ENCODE measurements at regions not wholly inside any gene's neighbourhood (a gene's known extent, or its start where the extent isn't known, plus 50 kb on each side); places are given as distances from the start of the nearest gene placed in this dataset.

DNA sequence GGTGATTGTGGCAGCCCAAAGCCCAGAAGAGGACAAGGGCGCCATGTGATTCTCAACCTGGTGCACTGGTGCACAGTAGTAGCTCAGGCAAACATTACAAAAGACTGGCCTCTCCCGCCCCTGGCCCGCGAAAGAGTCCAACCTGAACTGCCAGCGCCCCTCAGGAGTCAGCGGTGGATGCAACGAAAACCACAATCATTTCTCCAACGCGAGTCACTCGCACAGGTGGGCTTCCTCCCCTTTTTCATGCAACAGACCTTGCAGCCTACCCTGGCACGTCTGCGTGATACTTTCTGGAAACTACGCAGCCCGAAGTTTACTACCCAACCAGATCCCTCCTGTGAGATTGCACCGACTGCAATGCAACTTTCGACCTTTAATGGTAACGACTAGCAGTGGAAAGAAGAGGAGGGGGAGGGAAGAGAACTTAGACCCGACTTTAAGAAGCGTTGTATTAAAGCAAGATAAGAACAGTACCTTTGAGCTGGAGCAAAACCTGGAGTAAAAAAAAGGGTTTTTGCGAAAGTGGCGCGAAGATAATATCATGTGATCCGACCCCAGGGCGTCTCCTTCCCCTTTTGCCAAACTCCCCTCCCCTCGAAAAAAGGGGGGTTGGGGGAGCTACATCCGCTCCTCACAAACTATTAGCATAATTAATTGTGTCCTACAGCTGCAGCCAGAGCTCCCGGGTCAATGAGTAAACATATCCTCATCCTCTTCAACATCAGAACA, 63.3 kb upstream of the CCDC160 start:
- no peak for DNase-seq (ENCODE audit: low spot score)

DNA sequence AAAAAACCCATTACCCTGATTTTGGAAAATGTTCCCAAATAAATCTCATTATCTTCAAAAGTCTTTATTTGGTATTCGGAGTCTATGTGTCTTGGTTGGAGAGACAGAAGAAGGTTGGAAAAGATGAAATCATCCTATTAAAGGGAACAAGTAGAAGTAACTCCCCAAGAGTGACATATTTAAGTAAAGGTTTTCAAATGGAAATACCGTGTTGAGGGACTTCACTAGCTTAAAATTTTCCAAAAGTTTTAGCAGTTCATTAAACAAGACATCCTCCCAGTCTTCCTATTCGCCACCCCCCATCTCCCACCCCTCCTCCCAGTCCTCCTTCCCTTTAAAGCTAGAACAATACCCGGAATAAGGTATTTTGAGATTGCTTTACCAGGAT, 62.7 kb upstream of the CCDC160 start:
- no peak for DNase-seq (ENCODE audit: low spot score)

DNA sequence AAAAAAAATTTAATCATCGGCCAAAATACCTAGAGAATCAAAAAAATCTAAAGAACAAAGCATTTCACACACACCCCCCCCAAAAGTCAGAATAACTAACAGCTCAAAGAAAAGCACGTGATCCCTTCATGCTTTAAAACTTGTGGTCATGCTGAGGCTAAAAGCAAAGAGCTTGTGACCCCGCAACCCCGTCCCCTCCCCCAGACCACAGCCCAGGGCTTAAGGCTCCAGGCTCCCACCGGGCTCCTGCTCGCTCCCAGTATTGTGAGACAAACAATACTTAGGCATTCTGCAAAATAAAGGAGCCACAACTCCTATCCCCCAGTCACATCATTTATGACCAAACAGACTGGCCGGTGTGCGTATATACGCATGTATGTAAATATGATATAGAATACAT, 62.1 kb upstream of the CCDC160 start:
- no peak for DNase-seq (ENCODE audit: low spot score)

DNA sequence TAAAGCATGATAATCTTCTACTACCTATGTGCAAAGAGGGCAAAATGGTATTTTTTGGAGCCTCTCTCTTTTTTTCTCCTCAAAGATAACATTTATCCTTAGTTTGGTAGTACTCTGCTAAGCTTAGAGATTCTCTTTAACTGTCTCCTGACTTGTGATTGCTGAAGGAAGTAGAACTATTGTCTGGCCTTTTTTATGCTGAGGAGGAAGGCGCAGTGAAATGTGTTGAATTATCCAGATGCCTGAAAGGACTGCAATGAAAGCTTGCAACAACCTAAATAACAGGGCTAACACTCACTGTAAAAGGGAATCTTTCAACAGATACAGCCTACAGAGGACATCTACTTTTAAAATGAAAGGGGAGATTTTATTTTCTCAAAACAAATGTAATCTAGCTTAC, 59.5 kb upstream of the CCDC160 start:
- no peak for DNase-seq (ENCODE audit: low spot score)

DNA sequence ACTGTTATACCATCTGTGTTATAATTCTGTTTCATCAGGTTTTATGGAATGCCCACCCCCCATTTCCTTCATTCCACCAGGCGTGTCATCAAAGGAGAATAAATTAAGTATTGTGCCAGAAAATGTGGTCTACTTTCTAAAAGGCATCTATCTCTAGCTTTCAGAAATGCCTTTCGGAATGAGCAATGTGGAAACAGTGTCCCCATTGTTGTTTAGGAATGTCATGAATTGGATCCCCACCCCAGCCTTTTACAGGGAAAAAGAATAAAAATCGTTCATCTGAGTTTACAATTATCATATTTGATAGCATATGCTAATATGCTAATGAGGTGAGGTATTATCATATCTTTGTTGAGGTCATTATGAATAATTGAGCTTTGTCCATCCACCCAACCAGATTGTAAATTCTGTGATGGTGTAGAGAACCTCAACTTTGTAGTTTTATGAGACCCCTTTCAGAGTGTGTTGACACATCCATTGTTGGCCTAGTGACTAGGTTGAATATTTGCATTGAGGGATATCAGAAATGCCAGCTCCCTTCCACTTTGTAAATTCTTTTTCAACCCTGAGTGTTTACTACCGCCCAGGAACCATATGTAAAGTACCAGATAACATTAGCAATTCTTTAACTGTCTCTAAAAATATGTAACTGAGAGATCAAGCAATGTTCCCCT, 56.2 kb upstream of the CCDC160 start:
- no peak for DNase-seq (ENCODE audit: low spot score)

DNA sequence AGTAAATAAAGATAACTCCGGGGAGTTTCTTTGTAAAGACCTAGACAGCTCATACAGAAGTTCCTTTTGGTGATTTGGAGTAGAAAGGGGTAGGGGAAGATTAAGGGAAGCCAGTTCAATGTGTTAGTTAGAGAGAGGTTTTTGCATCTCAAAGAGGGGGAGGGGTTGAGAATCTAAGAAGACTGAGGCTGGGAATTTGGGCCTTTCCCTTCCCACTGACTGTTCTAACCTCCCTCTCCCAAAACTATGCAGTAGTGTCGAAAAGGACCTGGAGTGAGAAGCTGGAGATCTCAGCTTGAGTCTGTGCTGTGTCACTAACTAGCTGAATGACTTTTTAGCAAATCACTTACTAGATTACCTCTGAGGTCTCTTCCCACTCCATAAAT, 55.7 kb upstream of the CCDC160 start:
- DNase-seq (ENCODE audit: low spot score), result no peak

DNA sequence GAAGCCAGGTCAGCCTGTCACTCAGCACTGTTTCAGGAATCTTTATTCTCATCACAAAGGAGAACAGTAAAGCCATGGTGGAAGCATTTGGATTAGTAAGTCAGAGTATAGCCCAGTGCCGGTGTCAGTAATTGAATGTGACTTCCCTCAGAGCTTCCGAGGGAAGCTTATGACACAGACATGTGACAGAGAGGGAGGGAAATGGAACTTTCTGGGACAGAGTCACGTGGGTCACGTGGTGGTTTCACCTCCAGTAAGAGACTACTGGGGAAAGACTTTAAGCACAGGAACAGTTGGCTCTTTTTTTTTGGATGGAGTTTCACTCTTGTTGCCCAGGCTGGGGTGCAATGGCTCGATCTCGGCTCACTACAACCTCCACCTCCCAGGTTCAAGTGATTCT, 53.3 kb upstream of the CCDC160 start:
- no peak for DNase-seq (ENCODE audit: low spot score)

DNA sequence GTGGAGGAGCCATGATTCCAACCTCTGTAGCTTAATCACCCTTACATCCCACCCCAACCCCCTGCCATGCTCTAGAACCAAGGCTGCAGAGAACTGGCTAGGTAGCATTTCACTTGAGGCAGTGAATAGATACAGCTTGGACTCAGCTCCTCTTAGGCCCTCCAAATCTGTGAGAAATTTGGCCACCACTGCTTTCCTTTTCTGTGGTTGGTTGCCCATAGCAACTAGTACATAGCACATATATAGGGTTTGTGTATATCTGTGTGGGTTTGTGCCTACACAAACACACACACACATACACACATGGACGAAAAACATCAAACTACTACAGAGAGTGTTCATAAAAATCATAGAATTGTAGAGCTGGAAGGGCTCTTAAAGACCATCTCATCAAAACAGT, 52.0 kb upstream of the CCDC160 start:
- DNase-seq (ENCODE audit: low spot score), result no peak

DNA sequence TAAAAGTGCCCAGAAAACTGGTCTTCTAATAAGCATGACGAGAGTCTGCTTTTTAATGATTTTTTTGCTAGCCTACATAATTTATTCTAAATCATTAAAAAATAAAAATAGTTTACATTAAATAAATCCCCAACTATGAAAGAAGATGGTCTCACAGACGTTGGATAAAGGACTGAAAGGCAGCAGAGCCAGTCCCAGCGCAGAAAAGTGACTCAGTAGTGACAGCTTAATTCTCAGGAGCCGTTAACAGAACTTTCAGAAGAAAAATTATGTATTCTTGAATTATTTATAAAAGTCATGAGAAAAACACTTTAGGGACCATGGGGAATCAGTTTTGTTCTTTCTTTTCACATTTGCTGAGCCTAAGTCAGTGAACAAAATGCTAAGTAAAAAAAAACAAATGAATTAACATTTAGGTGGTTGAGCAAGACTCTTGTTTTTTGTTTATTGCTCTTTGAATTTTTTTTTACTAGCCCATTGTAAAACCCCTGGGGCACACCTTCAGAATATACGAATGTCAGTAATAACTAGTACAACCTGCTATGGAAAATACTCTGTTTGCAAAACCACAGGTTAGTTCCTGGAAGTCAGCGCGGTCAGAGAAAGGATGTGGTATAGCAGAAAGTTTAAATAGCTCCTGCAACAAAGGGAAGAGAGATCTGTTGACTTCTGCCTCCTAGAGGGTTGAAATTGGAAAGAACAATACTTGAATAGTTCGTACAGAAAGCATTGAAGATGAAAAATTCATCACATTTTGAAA, 50.4 kb upstream of the CCDC160 start:
- no peak for DNase-seq (ENCODE audit: low spot score)
